Stomach (tissue), 4 donors: ENCODE measurements at regions not wholly inside any gene's neighbourhood (a gene's known extent, or its start where the extent isn't known, plus 50 kb on each side); places are given as distances from the start of the nearest gene placed in this dataset.

Source experiments
- CTCF ChIP-seq, 7 experiments: fragments of 450-650 bp in 4 of 7; fragments of 200-600 bp in 3 of 7; sonication (generic) in 3 of 7; IDR thresholded peaks; one replicate each; pipeline ENCODE4 v1.5.1; 2016 to 2019; ENCODE audit warnings: antibody characterized with exemption in 7 of 7, control low read depth in 2 of 7, mild to moderate bottlenecking in 1 of 7
- POLR2A ChIP-seq, 4 donors: fragments of 450-650 bp; IDR thresholded peaks; one replicate each; pipeline ENCODE4 v1.6.1; 2016; ENCODE audit warnings: antibody characterized with exemption in 4 of 4, control low read depth in 2 of 4, mild to moderate bottlenecking in 1 of 4, moderate library complexity in 1 of 4

DNA sequence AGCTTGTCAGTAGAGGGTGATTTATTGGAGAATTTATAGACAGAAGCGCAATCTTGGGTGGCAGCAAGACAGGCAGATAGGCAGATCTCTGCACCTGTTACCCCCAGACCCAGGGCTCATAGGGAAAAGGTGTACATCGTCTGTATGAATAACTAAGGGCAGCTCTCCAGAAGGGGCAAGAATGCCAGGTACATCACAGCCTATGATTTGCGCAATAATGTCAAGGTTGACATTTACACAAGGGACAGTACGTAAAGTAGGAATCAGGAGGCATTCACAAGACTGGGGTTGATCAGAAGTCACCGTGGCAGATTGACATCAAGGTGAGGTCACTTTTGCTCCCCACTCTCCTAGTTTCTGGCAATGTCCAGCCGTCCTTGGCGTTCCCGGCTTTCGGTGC lies 524.1 kb downstream of the TRIML1 start:
- no peak for TF ChIP-seq CTCF (IDR thresholded peaks at IDR 0.05)
- no peak for TF ChIP-seq POLR2A (IDR thresholded peaks at IDR 0.05)
